Astrocyte of the cerebellum (primary cell): ENCODE measurements at regions not wholly inside any gene's neighbourhood (a gene's known extent, or its start where the extent isn't known, plus 50 kb on each side); places are given as distances from the start of the nearest gene placed in this dataset.

Experiments used
- DNase-seq: peaks from one replicate; pipeline ENCODE4 v3.0.0-alpha.2; 2011; ENCODE audit warnings: low read depth
- H3K4me3 ChIP-seq: 2 replicates; pipeline ENCODE4 v1.5.1; 2011; ENCODE audit warnings: mild to moderate bottlenecking, low read depth, low read length, moderate library complexity
- in situ Hi-C: cut with HindIII; loops from 2 replicates; pipeline ENCODE4 v1.10.0; 2017; ENCODE audit warnings: low sequenced_read_pairs
- TF ChIP-seq, protein P1 (sequence below): IDR thresholded peaks from 2 replicates; pipeline ENCODE4 v1.5.1; 2012; ENCODE audit warnings: low read length, low read depth, moderate library complexity, mild to moderate bottlenecking; ENCODE audit errors: missing control alignments

DNA sequence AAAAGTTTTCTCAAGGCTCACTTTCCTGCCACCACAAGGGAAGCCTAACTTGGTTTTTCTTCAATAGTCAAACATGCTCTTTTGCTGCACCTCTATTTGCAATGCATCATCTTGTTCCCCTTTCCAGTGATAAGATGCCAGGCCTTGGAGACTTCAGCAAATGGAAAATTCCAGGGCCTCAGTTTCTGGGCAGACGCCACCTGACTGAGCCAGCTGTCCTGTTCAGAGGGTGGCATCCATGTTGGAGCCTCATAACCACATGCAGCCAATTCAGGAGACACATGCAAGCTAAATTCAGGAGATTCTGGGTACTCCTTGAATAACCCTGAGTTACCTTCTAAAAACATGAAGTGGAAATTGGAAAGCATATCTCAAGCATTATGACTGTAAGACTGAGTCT, 51.8 kb upstream of the ADRA1D start:
- DNase-seq = no peak
- TF ChIP-seq, protein P1, sequence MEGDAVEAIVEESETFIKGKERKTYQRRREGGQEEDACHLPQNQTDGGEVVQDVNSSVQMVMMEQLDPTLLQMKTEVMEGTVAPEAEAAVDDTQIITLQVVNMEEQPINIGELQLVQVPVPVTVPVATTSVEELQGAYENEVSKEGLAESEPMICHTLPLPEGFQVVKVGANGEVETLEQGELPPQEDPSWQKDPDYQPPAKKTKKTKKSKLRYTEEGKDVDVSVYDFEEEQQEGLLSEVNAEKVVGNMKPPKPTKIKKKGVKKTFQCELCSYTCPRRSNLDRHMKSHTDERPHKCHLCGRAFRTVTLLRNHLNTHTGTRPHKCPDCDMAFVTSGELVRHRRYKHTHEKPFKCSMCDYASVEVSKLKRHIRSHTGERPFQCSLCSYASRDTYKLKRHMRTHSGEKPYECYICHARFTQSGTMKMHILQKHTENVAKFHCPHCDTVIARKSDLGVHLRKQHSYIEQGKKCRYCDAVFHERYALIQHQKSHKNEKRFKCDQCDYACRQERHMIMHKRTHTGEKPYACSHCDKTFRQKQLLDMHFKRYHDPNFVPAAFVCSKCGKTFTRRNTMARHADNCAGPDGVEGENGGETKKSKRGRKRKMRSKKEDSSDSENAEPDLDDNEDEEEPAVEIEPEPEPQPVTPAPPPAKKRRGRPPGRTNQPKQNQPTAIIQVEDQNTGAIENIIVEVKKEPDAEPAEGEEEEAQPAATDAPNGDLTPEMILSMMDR = no peak
- no peak overlapping the region for H3K4me3 ChIP-seq
- in situ Hi-C loops = no loop called here

DNA sequence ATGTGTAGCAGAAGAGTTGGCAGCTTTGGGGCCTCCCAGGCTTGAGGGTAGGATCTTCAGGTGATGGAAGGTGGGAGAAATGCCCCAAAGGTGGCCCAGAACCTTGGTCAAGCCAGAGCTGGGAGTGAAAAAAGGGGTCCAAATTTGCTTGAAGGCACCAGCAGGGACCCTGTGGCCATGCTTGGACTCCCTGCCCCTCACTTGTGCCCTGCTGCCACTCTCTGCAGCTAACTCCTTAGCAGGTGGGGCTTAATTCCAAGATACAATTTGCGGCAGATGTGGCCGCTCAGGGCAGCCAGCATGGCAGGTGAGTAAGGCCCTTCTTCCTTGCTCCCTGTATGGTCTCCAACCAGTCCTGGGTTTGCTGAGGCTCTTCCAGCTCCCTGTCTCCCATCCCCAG, 51.3 kb upstream of the ADRA1D start:
- no peak overlapping the region for H3K4me3 ChIP-seq
- DNase-seq = no peak
- TF ChIP-seq, protein P1 = no peak
- in situ Hi-C loops = no loop called here

DNA sequence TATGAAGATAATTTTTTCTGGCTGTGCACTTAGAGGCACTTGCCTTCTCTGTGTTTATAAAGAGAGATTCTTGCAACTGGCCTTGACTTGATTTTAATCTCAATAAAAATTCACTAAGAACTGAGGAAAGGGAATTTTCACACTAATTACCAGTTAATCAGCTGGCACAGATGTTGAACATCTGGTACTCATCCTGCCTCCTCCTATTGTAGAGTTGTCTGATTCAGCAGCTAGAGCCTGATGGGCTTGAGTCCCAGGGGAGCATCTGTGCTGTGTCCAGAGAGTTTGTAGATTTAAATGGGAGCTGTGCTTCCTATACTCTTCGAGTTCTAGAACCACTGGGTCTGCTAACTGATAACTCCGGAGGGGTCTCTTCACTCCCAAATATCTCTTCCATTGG, 50.7 kb upstream of the ADRA1D start:
- in situ Hi-C loops = no loop called here
- no peak for DNase-seq
- H3K4me3 ChIP-seq = no peak overlapping the region
- TF ChIP-seq, protein P1 = no peak

DNA sequence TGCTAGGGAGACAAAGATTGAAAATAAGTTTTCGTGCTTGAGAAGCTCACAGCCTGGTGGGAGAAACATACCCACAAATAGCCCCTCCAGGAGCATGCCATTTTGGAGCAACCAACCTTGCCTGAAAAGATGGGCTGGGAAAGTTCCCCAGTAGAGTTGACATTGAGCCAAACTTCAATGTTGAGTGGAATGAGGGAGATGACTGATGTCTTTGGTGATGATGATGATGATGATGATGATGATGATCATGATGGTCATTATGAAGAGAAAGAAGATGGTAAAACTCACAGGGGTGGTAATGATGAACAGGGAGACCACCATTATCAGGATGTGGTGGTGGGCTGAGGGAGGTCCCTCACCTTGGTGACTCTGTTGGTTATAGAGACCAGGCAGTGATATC, 50.1 kb upstream of the ADRA1D start:
- in situ Hi-C loops = no loop called here
- TF ChIP-seq, protein P1 = no peak
- H3K4me3 ChIP-seq = no peak overlapping the region
- no peak for DNase-seq
